ENCODE measurements at regions not wholly inside any gene's neighbourhood (a gene's known extent, or its start where the extent isn't known, plus 50 kb on each side); places are given as distances from the start of the nearest gene placed in this dataset.

- TF ChIP-seq CTCF (IDR thresholded peaks at IDR 0.05) (no peak), PHF8 (IDR thresholded peaks at IDR 0.05; ENCODE audit: borderline replicate concordance, low read depth) (no peak), HOXA7 (CRISPR knock-in tag; IDR thresholded peaks at IDR 0.05) (no peak), NFE2L2 (conservative IDR thresholded peaks at IDR 0.05; ENCODE audit: low read length) (no peak), MAFK (IDR thresholded peaks at IDR 0.05; ENCODE audit: partially characterized antibody) (no peak), POLR2A (IDR thresholded peaks at IDR 0.05; ENCODE audit: low read length) (no peak)
Observed at GRCh38 chr9:12224449-12224848, 468.7 kb upstream of the TYRP1 start.

All from A549 (cell line).